Smooth muscle cell (in vitro differentiated cells): ENCODE measurements at regions not wholly inside any gene's neighbourhood (a gene's known extent, or its start where the extent isn't known, plus 50 kb on each side); places are given as distances from the start of the nearest gene placed in this dataset.

Experiments used
- DNase-seq: peaks from one replicate; lab custom pipeline; 2025; ENCODE audit not compliant: unreplicated experiment; lab: John Stamatoyannopoulos, UW
- H2AFZ ChIP-seq: fragments of 200-600 bp; sonication (generic); 2 replicates; pipeline ENCODE4 v1.6.0; 2016; ENCODE audit warnings: antibody characterized with exemption, low read depth, mild to moderate bottlenecking
- H3F3A ChIP-seq: fragments of 200-600 bp; sonication (generic); 2 replicates; pipeline ENCODE4 v1.6.0; 2017; ENCODE audit warnings: antibody characterized with exemption, low read depth
- H3K27ac ChIP-seq: fragments of 200-600 bp; sonication (generic); 2 replicates; pipeline ENCODE4 v1.5.1; 2016; ENCODE audit warnings: low read depth, mild to moderate bottlenecking
- H3K27me3 ChIP-seq: fragments of 200-600 bp; sonication (generic); 2 replicates; pipeline ENCODE4 v1.6.1; 2016; ENCODE audit warnings: low read depth, mild to moderate bottlenecking
- H3K36me3 ChIP-seq: fragments of 200-600 bp; sonication (generic); 2 replicates; pipeline ENCODE4 v1.5.1; 2016; ENCODE audit warnings: low read depth
- H3K4me1 ChIP-seq: fragments of 200-600 bp; sonication (generic); 2 replicates; pipeline ENCODE4 v1.5.1; 2016; ENCODE audit warnings: low read depth
- H3K4me2 ChIP-seq: fragments of 200-600 bp; sonication (generic); 2 replicates; pipeline ENCODE4 v1.6.0; 2016; ENCODE audit warnings: mild to moderate bottlenecking
- H3K4me3 ChIP-seq: fragments of 200-600 bp; sonication (generic); 2 replicates; pipeline ENCODE4 v1.5.1; 2016; ENCODE audit warnings: mild to moderate bottlenecking
- H3K79me2 ChIP-seq: fragments of 200-600 bp; sonication (generic); 2 replicates; pipeline ENCODE4 v1.6.0; 2016; ENCODE audit warnings: low read depth, mild to moderate bottlenecking
- H3K9ac ChIP-seq: fragments of 200-600 bp; sonication (generic); 2 replicates; pipeline ENCODE4 v1.6.0; 2016; ENCODE audit warnings: low read depth
- H3K9me3 ChIP-seq: fragments of 200-600 bp; sonication (generic); replicated peaks from 2 replicates; pipeline ENCODE4 v1.5.1; 2016; ENCODE audit warnings: low read depth
- H4K20me1 ChIP-seq: fragments of 200-600 bp; sonication (generic); 2 replicates; pipeline ENCODE4 v1.6.0; 2016; ENCODE audit warnings: low read depth
- WGBS: methylation state at CpG from one replicate; pipeline ENCODE4 v1.1.7; 2016; ENCODE audit warnings: low lambda C conversion rate; 5-methylcytosine and 5-hydroxymethylcytosine counted together
- TF ChIP-seq, protein P1 (sequence below): fragments of 200-600 bp; sonication (generic); IDR thresholded peaks from 2 replicates; pipeline ENCODE4 v1.5.1; 2017; ENCODE audit warnings: borderline replicate concordance, mild to moderate bottlenecking, antibody characterized with exemption; ENCODE audit not compliant: insufficient read depth, poor library complexity, severe bottlenecking

GRCh38 chr18:70423988-70424387 is 135.1 kb downstream of the SOCS6 start:
- WGBS, result 48% methylated on average over 4 of the region's 4 CpGs
- Histone ChIP-seq H4K20me1 (no peaks in the 10 kb centered on the region), H3K27me3 (no peaks in the 10 kb centered on the region), H3K79me2 (no peaks in the 10 kb centered on the region), H3K4me2 (no peak overlapping the region), H3F3A (peaks cover 23% of the 10 kb centered on the region), H3K9me3 (no peaks in the 10 kb centered on the region), H3K27ac (peak overlapping the region; percentile 42), H3K9ac (no peak overlapping the region), H3K4me1 (peaks cover 38% of the 10 kb centered on the region), H3K36me3 (no peaks in the 10 kb centered on the region), H2AFZ (no peak overlapping the region), H3K4me3 (no peak overlapping the region)
- TF ChIP-seq, protein P1, sequence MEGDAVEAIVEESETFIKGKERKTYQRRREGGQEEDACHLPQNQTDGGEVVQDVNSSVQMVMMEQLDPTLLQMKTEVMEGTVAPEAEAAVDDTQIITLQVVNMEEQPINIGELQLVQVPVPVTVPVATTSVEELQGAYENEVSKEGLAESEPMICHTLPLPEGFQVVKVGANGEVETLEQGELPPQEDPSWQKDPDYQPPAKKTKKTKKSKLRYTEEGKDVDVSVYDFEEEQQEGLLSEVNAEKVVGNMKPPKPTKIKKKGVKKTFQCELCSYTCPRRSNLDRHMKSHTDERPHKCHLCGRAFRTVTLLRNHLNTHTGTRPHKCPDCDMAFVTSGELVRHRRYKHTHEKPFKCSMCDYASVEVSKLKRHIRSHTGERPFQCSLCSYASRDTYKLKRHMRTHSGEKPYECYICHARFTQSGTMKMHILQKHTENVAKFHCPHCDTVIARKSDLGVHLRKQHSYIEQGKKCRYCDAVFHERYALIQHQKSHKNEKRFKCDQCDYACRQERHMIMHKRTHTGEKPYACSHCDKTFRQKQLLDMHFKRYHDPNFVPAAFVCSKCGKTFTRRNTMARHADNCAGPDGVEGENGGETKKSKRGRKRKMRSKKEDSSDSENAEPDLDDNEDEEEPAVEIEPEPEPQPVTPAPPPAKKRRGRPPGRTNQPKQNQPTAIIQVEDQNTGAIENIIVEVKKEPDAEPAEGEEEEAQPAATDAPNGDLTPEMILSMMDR, result no peak
- DNase-seq, result no peak

- H3K9ac ChIP-seq, result no peak overlapping the region
Measured at GRCh38 chr18:70423120-70423519, 134.3 kb downstream of the SOCS6 start.

GRCh38 chr18:70422391-70422965 is 133.6 kb downstream of the SOCS6 start:
- no peak overlapping the region for H3K9ac ChIP-seq
- no peak overlapping the region for H3K4me3 ChIP-seq
- H3K4me2 ChIP-seq, result peak overlapping the region; percentile 15
- H3K4me1 ChIP-seq, result peaks cover 38% of the 10 kb centered on the region
- no peaks in the 10 kb centered on the region for H3K79me2 ChIP-seq
- H3K36me3 ChIP-seq, result no peaks in the 10 kb centered on the region
- H3F3A ChIP-seq, result peaks cover 23% of the 10 kb centered on the region
- H3K27ac ChIP-seq, result peak overlapping the region; percentile 83
- H3K27me3 ChIP-seq, result no peaks in the 10 kb centered on the region
- no peak overlapping the region for H2AFZ ChIP-seq
- H4K20me1 ChIP-seq, result no peaks in the 10 kb centered on the region
- H3K9me3 ChIP-seq, result no peaks in the 10 kb centered on the region
- 86% methylated on average over 1 of the region's 1 CpG for WGBS
- TF ChIP-seq, protein P1, result no peak
- DNase-seq, result no peak

More at GRCh38 chr18:70423120-70423519, 134.3 kb downstream of the SOCS6 start:
- Histone ChIP-seq H3K4me1 (peaks cover 38% of the 10 kb centered on the region), H3K79me2 (no peaks in the 10 kb centered on the region), H3K4me3 (no peak overlapping the region), H2AFZ (no peak overlapping the region), H4K20me1 (no peaks in the 10 kb centered on the region), H3K36me3 (no peaks in the 10 kb centered on the region), H3K27me3 (no peaks in the 10 kb centered on the region), H3K9me3 (no peaks in the 10 kb centered on the region), H3K4me2 (no peak overlapping the region), H3F3A (peaks cover 23% of the 10 kb centered on the region), H3K27ac (peak overlapping the region; percentile 31)
- WGBS, result 66% methylated on average over 5 of the region's 5 CpGs
- TF ChIP-seq, protein P1, result no peak
- no peak for DNase-seq
